GM19025 (cell line): ENCODE measurements at regions not wholly inside any gene's neighbourhood (a gene's known extent, or its start where the extent isn't known, plus 50 kb on each side); places are given as distances from the start of the nearest gene placed in this dataset.
A peak's percentile ranks its signal among the peaks of the same experiment; 100 is the strongest.
"Not testable (repeated sequence)": the region's sequence is repeated elsewhere in the genome, so short reads cannot be mapped to it uniquely, and the experiment has no call there.

Experiments
- ATAC-seq: cut with Tn5 transposase; IDR thresholded peaks from one replicate; pipeline ENCODE4 v1.9.1; 2021; ENCODE audit warnings: mild to moderate bottlenecking, low read depth, moderate library complexity; ENCODE audit not compliant: unreplicated experiment

DNA sequence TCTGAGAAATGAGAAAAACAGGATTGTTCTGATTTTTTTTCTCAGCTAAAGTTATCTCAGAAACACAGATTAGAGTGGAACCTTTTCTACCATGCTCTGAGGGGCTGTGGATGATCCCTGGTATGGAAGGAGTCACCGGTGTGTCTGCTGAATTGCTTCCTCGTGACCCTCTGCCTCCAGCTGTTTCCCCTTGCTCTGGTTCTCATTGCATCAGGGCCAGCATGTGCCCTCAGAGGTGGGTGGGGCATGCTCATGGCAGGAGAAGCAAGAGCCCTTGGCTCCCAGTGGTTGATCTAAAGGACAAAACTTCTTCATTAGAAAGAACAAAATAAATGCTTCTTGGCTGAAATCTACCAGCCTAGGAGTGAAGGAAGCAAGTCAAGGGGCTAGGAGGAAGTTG lies 183.2 kb upstream of the HMCN1 start:
- ATAC-seq: no peak

DNA sequence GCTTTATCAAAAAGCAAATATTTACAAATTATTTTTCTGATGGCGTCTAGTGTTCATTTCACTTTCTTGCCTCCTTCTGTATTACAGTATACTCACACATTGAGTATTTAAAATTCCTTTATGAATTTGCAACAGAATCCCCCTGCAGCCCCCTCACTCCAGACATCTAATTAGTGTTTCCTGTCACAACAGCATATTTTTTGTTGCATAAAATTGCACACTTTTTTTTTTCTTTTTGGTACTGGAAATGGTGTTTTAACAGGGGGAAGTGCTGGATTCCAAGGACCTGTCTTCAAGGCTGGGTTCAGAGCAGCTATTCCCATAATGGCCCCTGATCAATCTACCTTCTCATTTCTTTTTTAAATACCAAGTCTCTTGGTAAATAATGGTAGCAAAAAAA lies 184.3 kb upstream of the HMCN1 start:
- no peak for ATAC-seq

- ATAC-seq: no peak
Measured at GRCh38 chr1:185546029-185546428, 188.2 kb upstream of the HMCN1 start.

DNA sequence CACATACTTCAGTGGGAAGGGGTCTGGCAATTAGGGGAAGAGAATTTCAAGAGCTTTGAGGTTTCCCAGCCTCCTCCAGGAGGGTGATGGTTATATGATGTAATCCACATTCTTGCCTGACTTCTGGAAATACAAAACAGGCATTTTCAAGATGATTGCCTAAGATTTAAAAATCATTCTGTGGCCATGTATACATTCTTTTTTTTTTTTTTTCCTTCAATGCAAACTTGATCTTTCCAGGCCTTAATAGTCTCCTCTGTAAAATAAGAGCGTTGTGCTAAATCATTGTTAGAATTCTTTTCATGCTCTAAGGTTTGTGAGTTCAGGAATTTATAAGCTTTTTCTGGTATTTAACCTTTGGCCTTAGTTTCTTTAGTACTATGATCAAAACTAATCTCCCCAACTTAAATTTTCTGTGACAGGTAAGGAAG lies 192.3 kb upstream of the HMCN1 start:
- ATAC-seq: no peak

- no peak for ATAC-seq
Measured at GRCh38 chr1:185540295-185540694, 193.9 kb upstream of the HMCN1 start.

- ATAC-seq: no peak
Measured at GRCh38 chr1:185539277-185539943, 194.8 kb upstream of the HMCN1 start.

DNA sequence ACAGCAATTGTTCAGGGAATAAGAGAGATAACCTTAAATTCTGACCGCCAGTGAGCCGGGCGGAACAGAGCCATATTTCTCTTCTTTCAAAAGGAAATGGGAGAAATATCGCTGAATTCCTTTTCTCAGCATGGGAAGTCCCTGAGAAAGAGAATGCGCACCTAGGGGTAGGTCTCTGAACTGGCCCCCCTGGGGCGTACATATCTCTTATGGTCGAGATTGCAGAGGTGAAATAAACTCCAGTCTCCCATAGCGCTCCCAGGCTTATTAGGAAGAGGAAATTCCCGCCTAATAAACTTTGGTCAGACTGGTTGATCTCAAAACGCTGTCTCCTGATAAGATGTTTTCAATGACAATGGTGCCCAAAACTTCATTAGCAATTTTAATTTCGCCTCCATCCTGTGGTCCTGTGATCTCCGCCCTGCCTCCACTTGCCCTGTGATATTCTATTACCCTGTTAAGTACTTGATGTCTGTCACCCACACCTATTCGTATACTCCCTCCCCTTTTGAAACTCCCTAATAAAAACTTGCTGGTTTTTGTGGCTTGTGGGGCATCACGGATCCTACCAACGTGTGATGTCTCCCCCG lies 195.8 kb upstream of the HMCN1 start:
- ATAC-seq: not testable (repeated sequence)

DNA sequence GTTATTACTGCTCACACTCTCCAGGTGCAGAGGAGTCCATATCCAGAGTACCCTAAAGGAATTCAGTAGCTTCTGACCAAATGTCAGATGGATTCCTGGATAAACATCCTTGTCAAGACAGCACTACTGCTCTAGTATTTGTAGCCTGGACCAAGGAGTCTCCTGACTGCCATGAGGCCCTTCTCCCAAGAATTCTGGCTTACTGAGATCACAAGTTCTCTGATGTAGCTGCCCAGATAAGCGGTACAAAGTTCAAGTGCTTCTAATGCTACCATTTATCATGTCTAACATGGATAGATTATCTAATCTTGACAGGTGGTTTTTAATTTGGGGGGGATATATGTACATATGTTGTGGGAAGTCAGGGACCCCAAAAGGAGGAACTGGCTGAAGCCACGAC lies 196.6 kb upstream of the HMCN1 start:
- no peak for ATAC-seq

- ATAC-seq: no peak
Measured at GRCh38 chr1:185536165-185536920, 197.8 kb upstream of the HMCN1 start.

GRCh38 chr1:185535621-185536020 lies 198.6 kb upstream of the HMCN1 start:
- ATAC-seq: no peak

- no peak for ATAC-seq
Measured at GRCh38 chr1:185534801-185535200, 199.4 kb upstream of the HMCN1 start.

- no peak for ATAC-seq
Measured at GRCh38 chr1:185533596-185533995, 200.6 kb upstream of the HMCN1 start.

DNA sequence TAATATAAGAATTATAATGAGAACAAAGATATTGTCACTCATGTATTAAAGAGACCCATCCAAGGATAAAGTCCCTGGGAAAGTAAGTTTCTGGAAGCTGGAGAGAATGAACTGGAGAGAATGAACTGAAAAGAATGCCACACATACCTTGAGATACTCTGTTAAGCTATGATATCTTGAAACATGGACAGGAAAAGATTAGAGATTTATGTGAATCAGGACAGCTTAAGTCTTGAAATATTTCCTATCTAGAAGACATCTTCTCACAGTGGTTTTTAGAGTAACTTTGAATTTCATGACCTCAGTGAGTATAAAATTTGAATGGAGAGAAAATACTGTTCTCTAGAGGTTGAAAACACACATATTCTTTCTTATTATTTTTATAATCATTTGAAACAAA lies 201.3 kb upstream of the HMCN1 start:
- no peak for ATAC-seq

DNA sequence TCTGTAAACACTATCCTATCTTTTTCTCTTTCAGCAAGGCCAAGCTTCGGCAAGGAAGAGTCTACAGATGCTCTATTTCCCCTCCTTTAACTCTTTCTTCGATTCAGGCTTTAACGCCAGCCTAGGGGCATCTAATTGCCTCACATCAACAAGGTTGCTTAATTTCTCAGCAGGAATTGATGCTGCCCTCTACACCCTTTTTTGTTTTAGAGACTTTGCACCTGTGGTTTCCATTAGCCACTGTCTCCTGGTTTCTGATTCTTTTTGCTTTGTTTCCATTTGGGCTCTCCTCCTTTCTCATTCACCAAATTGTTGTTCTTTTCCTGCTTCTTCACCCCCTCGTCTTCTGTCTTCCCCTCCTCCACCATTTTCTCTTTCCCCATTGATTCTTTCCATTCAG lies 202.4 kb upstream of the HMCN1 start:
- ATAC-seq: no peak

DNA sequence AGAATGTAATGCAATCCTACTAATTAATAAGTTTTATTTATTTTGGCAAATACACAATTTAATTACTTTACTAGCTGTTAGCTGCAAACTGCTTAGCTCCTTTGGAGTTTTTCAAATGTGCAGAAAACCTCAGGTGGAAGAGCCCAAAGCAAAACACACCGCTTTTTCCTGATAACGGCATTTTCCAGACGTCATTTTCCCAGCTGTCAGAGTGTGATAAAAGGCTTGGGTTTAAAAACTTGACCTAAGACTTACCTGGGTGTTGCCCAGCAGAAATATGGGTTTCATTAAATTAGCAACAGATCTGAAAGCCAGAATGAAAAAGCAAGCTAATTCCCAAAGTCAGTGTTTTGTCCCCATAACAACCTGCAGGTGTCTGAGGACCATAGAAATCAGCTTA lies 204.0 kb upstream of the HMCN1 start:
- no peak for ATAC-seq

- ATAC-seq: no peak
Measured at GRCh38 chr1:185529673-185530072, 204.5 kb upstream of the HMCN1 start.

GRCh38 chr1:185528084-185528676 lies 206.0 kb upstream of the HMCN1 start:
- ATAC-seq: no peak

DNA sequence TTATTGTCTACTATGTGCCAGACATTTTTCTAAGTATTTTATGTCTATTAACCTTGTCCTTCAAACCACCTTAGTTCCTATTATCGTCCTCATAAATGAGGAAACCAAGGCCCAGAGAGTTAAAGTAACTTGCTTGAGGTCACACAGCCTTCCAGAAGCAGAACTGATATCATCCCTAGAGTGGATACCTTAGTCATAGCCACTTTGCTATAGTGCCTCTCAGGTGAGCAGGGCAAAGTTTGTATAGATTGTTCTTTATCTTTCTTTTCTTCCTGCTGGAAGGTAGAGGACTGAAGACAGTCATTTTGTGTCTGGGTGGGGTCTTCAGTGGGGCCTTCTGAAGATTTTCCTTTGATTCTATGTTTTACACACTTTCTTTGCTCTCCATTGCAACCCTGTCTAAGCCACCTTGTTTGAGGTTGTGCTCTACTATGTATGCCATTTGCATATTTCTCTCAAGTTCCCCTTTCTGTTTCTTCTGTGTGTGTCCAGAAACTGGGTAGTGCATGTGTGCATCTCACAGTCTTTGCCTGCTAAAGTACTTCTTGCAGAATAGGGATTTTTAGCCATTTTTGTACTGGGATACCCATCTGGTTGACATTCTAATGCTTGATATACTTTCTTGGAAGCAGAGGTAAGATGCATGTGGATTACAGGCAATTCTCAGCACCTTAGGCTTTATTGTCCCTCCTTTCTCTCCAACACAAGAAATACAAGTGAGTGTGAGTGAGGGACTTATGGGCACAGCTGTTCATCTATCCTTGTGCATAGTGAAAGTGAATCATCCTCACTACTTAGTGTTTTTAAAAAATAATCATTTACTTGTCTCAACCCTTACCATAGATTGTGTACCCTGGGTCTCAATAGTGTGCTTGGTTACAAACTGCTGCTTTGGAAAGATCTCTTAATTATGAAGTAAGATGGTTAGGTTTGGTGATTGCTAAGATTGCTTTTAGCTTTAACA lies 207.6 kb upstream of the HMCN1 start:
- ATAC-seq: peak; percentile 100

GRCh38 chr1:185520188-185520920 lies 203.3 kb upstream of the IVNS1ABP start:
- no peak for ATAC-seq
